KBM-7 (cell line): ENCODE measurements at regions not wholly inside any gene's neighbourhood (a gene's known extent, or its start where the extent isn't known, plus 50 kb on each side); places are given as distances from the start of the nearest gene placed in this dataset.
"Not testable (repeated sequence)": the region's sequence is repeated elsewhere in the genome, so short reads cannot be mapped to it uniquely, and the experiment has no call there.

Experiments used
- DNase-seq: peaks from one replicate; pipeline ENCODE4 v3.0.0-alpha.2; 2015
- in situ Hi-C: fragments of 300-500 bp; cut with MboI; formaldehyde crosslinking; loops from 2 replicates; pipeline ENCODE4 v1.14.3; 2020; ENCODE audit warnings: low sequenced_read_pairs, low pct_unique_long_range_greater_than_20kb, mixed read lengths

GRCh38 chr5:117587111-117587510, 1012.5 kb upstream of the SEMA6A start:
- no peak for DNase-seq
- in situ Hi-C loops, result no loop called here

- no peak for DNase-seq
- in situ Hi-C loops, result no loop called here
Measured at GRCh38 chr5:117568622-117569021, 994.0 kb upstream of the SEMA6A start.

GRCh38 chr5:117568126-117568525, 993.5 kb upstream of the SEMA6A start:
- in situ Hi-C loops, result no loop called here
- DNase-seq, result no peak

- in situ Hi-C loops, result no loop called here
- DNase-seq, result no peak
Measured at GRCh38 chr5:117562647-117563046, 988.0 kb upstream of the SEMA6A start.

GRCh38 chr5:117561531-117561930, 986.9 kb upstream of the SEMA6A start:
- no peak for DNase-seq

GRCh38 chr5:117559005-117559844, 984.6 kb upstream of the SEMA6A start:
- in situ Hi-C loops, result no loop called here
- DNase-seq, result no peak

More at GRCh38 chr5:117561531-117561930, 986.9 kb upstream of the SEMA6A start:
- in situ Hi-C loops, result no loop called here

GRCh38 chr5:117551236-117551635, 976.6 kb upstream of the SEMA6A start:
- no peak for DNase-seq
- in situ Hi-C loops, result no loop called here

GRCh38 chr5:117547192-117547591, 972.6 kb upstream of the SEMA6A start:
- in situ Hi-C loops, result no loop called here
- DNase-seq, result no peak

GRCh38 chr5:117539692-117540091, 965.1 kb upstream of the SEMA6A start:
- no peak for DNase-seq
- in situ Hi-C loops, result no loop called here

GRCh38 chr5:117533792-117534191, 959.2 kb upstream of the SEMA6A start:
- no peak for DNase-seq
- in situ Hi-C loops, result no loop called here

GRCh38 chr5:117533051-117533670, 958.5 kb upstream of the SEMA6A start:
- in situ Hi-C loops, DNase-seq: not testable (repeated sequence)

GRCh38 chr5:117519957-117520500, 945.4 kb upstream of the SEMA6A start:
- no peak for DNase-seq
- in situ Hi-C loops, result no loop called here

GRCh38 chr5:117504305-117504704, 929.7 kb upstream of the SEMA6A start:
- no peak for DNase-seq
- in situ Hi-C loops, result no loop called here

- in situ Hi-C loops, result no loop called here
Measured at GRCh38 chr5:117497601-117498000, 923.0 kb upstream of the SEMA6A start.

GRCh38 chr5:117496801-117497200, 922.2 kb upstream of the SEMA6A start:
- no peak for DNase-seq
- in situ Hi-C loops, result no loop called here

More at GRCh38 chr5:117497601-117498000, 923.0 kb upstream of the SEMA6A start:
- DNase-seq, result no peak

- in situ Hi-C loops, result no loop called here
- DNase-seq, result no peak
Measured at GRCh38 chr5:117494188-117494587, 919.6 kb upstream of the SEMA6A start.

- DNase-seq, result no peak
- in situ Hi-C loops, result no loop called here
Measured at GRCh38 chr5:117488976-117489500, 914.4 kb upstream of the SEMA6A start.

- no peak for DNase-seq
- in situ Hi-C loops, result no loop called here
Measured at GRCh38 chr5:117487556-117487955, 912.9 kb upstream of the SEMA6A start.

- in situ Hi-C loops, result no loop called here
- no peak for DNase-seq
Measured at GRCh38 chr5:117486879-117487391, 912.3 kb upstream of the SEMA6A start.

GRCh38 chr5:117486261-117486660, 911.6 kb upstream of the SEMA6A start:
- in situ Hi-C loops, result no loop called here
- no peak for DNase-seq
